ENCODE measurements at regions not wholly inside any gene's neighbourhood (a gene's known extent, or its start where the extent isn't known, plus 50 kb on each side); places are given as distances from the start of the nearest gene placed in this dataset.

DNA sequence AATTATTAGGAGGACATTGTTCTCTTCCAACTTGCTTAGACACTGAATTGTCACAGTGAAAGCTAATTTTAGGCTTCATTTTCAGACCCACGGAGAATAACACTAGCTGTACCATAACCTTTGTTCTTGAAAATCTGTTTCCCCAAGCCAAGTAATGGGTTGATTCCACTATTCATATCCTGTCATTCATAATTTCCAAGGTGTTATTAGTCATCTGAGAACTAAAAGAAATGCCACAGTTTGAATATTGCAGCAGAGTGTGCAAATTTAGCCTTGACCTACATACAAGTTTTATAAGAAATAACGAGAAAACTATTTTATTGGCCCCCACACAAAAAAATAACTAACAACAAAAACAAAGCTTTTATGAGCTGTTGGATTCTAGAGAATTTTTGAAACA, 148.5 kb upstream of the TYRP1 start:
- TF ChIP-seq, protein P1, sequence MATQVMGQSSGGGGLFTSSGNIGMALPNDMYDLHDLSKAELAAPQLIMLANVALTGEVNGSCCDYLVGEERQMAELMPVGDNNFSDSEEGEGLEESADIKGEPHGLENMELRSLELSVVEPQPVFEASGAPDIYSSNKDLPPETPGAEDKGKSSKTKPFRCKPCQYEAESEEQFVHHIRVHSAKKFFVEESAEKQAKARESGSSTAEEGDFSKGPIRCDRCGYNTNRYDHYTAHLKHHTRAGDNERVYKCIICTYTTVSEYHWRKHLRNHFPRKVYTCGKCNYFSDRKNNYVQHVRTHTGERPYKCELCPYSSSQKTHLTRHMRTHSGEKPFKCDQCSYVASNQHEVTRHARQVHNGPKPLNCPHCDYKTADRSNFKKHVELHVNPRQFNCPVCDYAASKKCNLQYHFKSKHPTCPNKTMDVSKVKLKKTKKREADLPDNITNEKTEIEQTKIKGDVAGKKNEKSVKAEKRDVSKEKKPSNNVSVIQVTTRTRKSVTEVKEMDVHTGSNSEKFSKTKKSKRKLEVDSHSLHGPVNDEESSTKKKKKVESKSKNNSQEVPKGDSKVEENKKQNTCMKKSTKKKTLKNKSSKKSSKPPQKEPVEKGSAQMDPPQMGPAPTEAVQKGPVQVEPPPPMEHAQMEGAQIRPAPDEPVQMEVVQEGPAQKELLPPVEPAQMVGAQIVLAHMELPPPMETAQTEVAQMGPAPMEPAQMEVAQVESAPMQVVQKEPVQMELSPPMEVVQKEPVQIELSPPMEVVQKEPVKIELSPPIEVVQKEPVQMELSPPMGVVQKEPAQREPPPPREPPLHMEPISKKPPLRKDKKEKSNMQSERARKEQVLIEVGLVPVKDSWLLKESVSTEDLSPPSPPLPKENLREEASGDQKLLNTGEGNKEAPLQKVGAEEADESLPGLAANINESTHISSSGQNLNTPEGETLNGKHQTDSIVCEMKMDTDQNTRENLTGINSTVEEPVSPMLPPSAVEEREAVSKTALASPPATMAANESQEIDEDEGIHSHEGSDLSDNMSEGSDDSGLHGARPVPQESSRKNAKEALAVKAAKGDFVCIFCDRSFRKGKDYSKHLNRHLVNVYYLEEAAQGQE (IDR thresholded peaks at IDR 0.05; ENCODE audit: insufficient read depth in 1 of 2, low read depth in 2 of 2, low read length in 2 of 2): no peak
- TF ChIP-seq TAF1 (IDR thresholded peaks at IDR 0.05; ENCODE audit: borderline replicate concordance, insufficient read depth, low read length) (no peak), FOXP2 (optimal IDR thresholded peaks at IDR 0.05; ENCODE audit: borderline replicate concordance, extremely low read depth, extremely low read length, insufficient read depth) (no peak), POLR2AphosphoS5 (IDR thresholded peaks at IDR 0.05; ENCODE audit: low read depth, low read length) (no peak), SIN3A (IDR thresholded peaks at IDR 0.05; ENCODE audit: borderline replicate concordance, insufficient read depth, low read length) (no peak)

DNA sequence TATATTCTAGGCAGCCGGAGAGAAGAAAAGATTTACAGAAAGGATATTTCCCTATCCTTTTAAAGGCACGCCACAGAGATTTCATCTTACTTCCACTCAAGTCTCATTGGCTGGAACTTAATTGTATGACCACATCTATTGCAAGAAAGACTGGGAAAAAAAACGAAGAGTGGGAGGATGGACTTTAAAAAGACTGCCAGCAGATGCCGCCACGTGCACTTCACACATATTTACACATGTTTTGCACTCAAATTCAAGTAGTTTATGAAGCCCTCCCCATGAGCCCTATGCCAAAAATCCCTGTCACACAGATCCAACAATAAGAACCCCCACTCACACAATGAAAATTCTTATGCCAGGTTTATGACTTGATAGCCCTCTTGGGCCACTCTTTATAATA, 138.5 kb upstream of the TYRP1 start:
- TF ChIP-seq SIN3A (IDR thresholded peaks at IDR 0.05; ENCODE audit: borderline replicate concordance, insufficient read depth, low read length): no peak
- TF ChIP-seq FOXP2 (optimal IDR thresholded peaks at IDR 0.05; ENCODE audit: borderline replicate concordance, extremely low read depth, extremely low read length, insufficient read depth): no peak
- TF ChIP-seq, protein P1 (IDR thresholded peaks at IDR 0.05; ENCODE audit: insufficient read depth in 1 of 2, low read depth in 2 of 2, low read length in 2 of 2): no peak
- TF ChIP-seq TAF1 (IDR thresholded peaks at IDR 0.05; ENCODE audit: borderline replicate concordance, insufficient read depth, low read length): no peak
- no peak for TF ChIP-seq POLR2AphosphoS5 (IDR thresholded peaks at IDR 0.05; ENCODE audit: low read depth, low read length)

DNA sequence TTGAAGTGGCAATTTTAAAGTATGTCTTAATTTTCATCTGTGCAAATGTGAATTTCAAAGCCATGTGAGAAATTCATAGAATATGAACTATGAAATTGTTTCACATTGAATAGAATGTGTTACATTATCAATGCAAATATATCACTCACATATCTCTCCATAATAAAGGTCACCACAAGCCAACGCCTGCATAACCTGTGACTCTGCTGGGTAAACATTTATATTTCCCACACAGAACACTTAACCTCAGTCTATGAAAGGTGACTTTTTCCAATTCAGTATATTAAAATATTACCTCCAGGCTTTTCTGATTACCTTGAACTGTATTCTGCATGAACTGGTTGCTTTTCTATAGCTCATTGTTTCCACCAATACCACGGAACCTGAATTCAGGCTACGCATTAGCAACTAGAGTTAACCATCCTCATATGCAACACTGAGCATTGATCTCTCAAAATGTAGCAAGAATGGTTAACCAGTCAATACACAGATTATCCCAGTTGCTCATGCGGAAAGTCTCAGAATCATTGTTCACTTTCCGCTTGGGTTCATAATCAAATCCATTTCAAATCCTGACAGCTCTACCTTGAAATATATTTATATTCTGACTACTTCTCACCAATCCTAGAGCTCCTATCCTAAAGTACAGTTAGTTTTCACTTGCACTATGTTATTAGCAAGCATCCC, 126.6 kb upstream of the TYRP1 start:
- TF ChIP-seq POLR2AphosphoS5 (IDR thresholded peaks at IDR 0.05; ENCODE audit: low read depth, low read length) (no peak), FOXP2 (optimal IDR thresholded peaks at IDR 0.05; ENCODE audit: borderline replicate concordance, extremely low read depth, extremely low read length, insufficient read depth) (no peak), SIN3A (IDR thresholded peaks at IDR 0.05; ENCODE audit: borderline replicate concordance, insufficient read depth, low read length) (no peak), TAF1 (IDR thresholded peaks at IDR 0.05; ENCODE audit: borderline replicate concordance, insufficient read depth, low read length) (no peak)
- TF ChIP-seq, protein P1 (IDR thresholded peaks at IDR 0.05; ENCODE audit: insufficient read depth in 1 of 2, low read depth in 2 of 2, low read length in 2 of 2): no peak

DNA sequence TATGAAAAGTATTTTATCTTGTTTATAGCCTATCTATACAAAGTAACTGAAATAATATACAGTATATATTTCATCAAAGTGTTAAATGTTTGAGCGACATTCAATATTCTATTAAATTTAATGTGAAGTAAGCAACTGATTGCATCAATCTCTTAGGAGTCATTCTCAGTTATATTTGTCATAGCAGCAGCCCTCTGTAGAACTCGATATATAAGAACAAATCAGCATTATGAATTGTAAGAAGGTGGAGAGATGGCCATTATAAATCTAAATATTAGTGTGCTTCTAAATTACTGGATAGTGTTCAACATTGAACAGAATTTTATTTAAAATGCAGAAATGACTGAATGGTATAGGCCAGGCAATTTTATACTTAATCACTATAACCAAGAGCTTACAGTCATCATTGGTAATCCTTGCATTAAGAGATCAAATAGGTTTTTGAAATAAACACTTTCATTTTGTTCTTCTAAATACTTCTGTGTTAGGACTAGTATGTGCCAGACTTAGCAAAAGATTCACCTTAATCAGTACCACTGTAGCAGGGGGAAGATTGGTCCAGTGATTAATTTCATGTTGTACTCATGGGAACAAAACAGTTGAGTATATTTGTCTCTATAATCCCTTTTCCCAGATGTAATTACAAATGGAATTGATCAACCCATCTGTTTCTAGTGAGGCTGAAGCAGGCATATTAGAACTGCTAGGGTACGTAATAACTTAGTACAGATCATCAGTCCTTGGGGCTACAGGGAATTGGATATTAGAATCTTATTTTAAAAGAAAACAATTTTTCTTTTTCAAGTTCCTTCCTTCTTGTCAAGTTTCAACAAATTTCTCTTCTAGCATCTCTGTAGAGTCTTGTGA, 108.3 kb upstream of the TYRP1 start:
- TF ChIP-seq FOXP2 (optimal IDR thresholded peaks at IDR 0.05; ENCODE audit: borderline replicate concordance, extremely low read depth, extremely low read length, insufficient read depth) (no peak), TAF1 (IDR thresholded peaks at IDR 0.05; ENCODE audit: borderline replicate concordance, insufficient read depth, low read length) (no peak), SIN3A (IDR thresholded peaks at IDR 0.05; ENCODE audit: borderline replicate concordance, insufficient read depth, low read length) (no peak), POLR2AphosphoS5 (IDR thresholded peaks at IDR 0.05; ENCODE audit: low read depth, low read length) (no peak)
- TF ChIP-seq, protein P1 (IDR thresholded peaks at IDR 0.05; ENCODE audit: insufficient read depth in 1 of 2, low read depth in 2 of 2, low read length in 2 of 2): no peak

Measured in PFSK-1 (cell line).